ENCODE measurements at regions not wholly inside any gene's neighbourhood (a gene's known extent, or its start where the extent isn't known, plus 50 kb on each side); places are given as distances from the start of the nearest gene placed in this dataset.

DNA sequence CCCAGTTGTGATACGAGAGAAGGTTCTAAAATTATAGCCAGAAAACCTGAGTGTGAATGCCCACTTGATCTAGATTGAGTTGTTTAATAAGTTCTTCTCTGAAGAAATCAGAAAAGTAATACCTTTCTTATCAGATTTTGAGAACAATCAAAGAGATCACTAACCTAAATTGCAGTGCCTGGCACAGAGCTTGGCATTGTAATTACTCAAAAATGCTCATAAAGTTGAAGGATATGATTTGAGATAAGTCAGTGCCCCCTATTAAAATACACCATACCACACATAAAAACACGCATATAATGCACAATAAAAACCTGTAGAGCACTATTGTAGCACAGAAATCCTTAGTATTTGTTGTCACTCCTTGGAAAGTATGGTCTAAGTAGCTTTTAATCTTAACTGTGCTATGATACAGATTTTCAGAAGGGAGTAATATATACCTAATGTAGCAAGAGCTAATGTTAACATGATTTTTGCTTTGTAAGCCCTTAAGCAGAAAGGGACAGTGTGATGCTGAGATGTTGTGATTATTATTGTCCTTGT, 257.5 kb upstream of the CDH18 start:
- TF ChIP-seq, protein P1, sequence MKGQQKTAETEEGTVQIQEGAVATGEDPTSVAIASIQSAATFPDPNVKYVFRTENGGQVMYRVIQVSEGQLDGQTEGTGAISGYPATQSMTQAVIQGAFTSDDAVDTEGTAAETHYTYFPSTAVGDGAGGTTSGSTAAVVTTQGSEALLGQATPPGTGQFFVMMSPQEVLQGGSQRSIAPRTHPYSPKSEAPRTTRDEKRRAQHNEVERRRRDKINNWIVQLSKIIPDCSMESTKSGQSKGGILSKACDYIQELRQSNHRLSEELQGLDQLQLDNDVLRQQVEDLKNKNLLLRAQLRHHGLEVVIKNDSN (IDR thresholded peaks at IDR 0.05): no peak
- TF ChIP-seq, protein P2, sequence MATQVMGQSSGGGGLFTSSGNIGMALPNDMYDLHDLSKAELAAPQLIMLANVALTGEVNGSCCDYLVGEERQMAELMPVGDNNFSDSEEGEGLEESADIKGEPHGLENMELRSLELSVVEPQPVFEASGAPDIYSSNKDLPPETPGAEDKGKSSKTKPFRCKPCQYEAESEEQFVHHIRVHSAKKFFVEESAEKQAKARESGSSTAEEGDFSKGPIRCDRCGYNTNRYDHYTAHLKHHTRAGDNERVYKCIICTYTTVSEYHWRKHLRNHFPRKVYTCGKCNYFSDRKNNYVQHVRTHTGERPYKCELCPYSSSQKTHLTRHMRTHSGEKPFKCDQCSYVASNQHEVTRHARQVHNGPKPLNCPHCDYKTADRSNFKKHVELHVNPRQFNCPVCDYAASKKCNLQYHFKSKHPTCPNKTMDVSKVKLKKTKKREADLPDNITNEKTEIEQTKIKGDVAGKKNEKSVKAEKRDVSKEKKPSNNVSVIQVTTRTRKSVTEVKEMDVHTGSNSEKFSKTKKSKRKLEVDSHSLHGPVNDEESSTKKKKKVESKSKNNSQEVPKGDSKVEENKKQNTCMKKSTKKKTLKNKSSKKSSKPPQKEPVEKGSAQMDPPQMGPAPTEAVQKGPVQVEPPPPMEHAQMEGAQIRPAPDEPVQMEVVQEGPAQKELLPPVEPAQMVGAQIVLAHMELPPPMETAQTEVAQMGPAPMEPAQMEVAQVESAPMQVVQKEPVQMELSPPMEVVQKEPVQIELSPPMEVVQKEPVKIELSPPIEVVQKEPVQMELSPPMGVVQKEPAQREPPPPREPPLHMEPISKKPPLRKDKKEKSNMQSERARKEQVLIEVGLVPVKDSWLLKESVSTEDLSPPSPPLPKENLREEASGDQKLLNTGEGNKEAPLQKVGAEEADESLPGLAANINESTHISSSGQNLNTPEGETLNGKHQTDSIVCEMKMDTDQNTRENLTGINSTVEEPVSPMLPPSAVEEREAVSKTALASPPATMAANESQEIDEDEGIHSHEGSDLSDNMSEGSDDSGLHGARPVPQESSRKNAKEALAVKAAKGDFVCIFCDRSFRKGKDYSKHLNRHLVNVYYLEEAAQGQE (IDR thresholded peaks at IDR 0.05; ENCODE audit: low read depth): no peak
- TF ChIP-seq EP300 (IDR thresholded peaks at IDR 0.05; ENCODE audit: borderline replicate concordance) (no peak), FOXM1 (IDR thresholded peaks at IDR 0.05; ENCODE audit: borderline replicate concordance, low read depth) (no peak), EGR1 (IDR thresholded peaks at IDR 0.05) (no peak), CREB1 (IDR thresholded peaks at IDR 0.05; ENCODE audit: low read depth) (no peak), YY1 (IDR thresholded peaks at IDR 0.05; ENCODE audit: low read depth) (no peak), TCF12 (IDR thresholded peaks at IDR 0.05; ENCODE audit: low read depth) (no peak), TAF1 (IDR thresholded peaks at IDR 0.05; ENCODE audit: low read depth) (no peak), NFIC (IDR thresholded peaks at IDR 0.05) (no peak), RAD21 (IDR thresholded peaks at IDR 0.05; ENCODE audit: low read depth) (no peak), ZBTB7A (IDR thresholded peaks at IDR 0.05; ENCODE audit: low read depth) (no peak), CEBPB (IDR thresholded peaks at IDR 0.05) (no peak), TEAD4 (IDR thresholded peaks at IDR 0.05) (no peak)

DNA sequence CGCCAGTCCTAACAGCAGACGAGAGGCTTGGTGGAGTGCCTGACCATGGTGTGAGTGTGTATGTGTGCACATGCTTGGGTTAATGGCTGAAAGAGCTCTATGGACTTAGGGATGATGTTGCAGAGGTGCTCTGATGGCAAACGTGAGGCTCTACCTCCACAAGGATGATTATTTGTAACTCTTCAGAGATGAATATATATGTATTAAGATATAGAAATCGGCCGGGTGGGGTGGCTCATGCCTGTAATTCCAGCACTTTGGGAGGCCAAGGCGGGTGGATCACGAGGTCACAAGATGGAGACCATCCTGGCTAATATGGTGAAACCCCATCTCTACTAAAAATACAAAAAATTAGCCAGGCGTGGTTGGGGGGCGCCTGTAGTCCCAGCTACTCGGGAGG, 253.4 kb upstream of the CDH18 start:
- no peak for TF ChIP-seq RAD21 (IDR thresholded peaks at IDR 0.05; ENCODE audit: low read depth)
- TF ChIP-seq CEBPB (IDR thresholded peaks at IDR 0.05): no peak
- no peak for TF ChIP-seq TAF1 (IDR thresholded peaks at IDR 0.05; ENCODE audit: low read depth)

DNA sequence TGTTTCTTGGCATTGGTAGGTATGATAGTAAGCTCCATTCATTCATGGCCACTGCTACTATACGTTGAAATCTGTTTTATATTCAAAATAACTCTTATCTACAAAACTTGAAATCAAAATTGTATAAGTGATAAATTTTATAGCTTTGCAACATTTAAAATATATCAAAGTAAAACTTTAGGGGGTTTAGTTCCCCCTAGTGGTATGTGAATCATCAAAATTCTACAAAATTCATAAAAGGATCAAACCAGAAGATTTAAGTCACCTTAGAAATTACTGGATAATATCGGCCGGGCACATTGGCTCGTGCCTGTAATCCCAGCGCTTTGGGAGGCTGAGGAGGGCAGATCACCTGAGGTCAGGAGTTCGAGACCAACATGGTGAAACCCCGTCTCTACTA, 243.0 kb upstream of the CDH18 start:
- TF ChIP-seq TCF12 (IDR thresholded peaks at IDR 0.05; ENCODE audit: low read depth) (no peak), ZBTB7A (IDR thresholded peaks at IDR 0.05; ENCODE audit: low read depth) (no peak), YY1 (IDR thresholded peaks at IDR 0.05; ENCODE audit: low read depth) (no peak), EGR1 (IDR thresholded peaks at IDR 0.05) (no peak), NFIC (IDR thresholded peaks at IDR 0.05) (no peak), EP300 (IDR thresholded peaks at IDR 0.05; ENCODE audit: borderline replicate concordance) (no peak), CEBPB (IDR thresholded peaks at IDR 0.05) (no peak), TAF1 (IDR thresholded peaks at IDR 0.05; ENCODE audit: low read depth) (no peak), TEAD4 (IDR thresholded peaks at IDR 0.05) (no peak)
- TF ChIP-seq, protein P1 (IDR thresholded peaks at IDR 0.05): no peak

- TF ChIP-seq EGR1 (IDR thresholded peaks at IDR 0.05): no peak
- TF ChIP-seq, protein P3, sequence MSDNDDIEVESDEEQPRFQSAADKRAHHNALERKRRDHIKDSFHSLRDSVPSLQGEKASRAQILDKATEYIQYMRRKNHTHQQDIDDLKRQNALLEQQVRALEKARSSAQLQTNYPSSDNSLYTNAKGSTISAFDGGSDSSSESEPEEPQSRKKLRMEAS (IDR thresholded peaks at IDR 0.05): no peak
- no peak for TF ChIP-seq TAF1 (IDR thresholded peaks at IDR 0.05; ENCODE audit: low read depth)
- no peak for TF ChIP-seq CREB1 (IDR thresholded peaks at IDR 0.05; ENCODE audit: low read depth)
- no peak for TF ChIP-seq NFIC (IDR thresholded peaks at IDR 0.05)
These were observed 242.0 kb upstream of the CDH18 start for GRCh38 chr5:20230010-20230409.

GRCh38 chr5:20229303-20230005, 241.5 kb upstream of the CDH18 start:
- TF ChIP-seq EGR1 (IDR thresholded peaks at IDR 0.05) (no peak), CEBPB (IDR thresholded peaks at IDR 0.05) (no peak), TAF1 (IDR thresholded peaks at IDR 0.05; ENCODE audit: low read depth) (no peak), CREB1 (IDR thresholded peaks at IDR 0.05; ENCODE audit: low read depth) (no peak), NFIC (IDR thresholded peaks at IDR 0.05) (no peak), EP300 (IDR thresholded peaks at IDR 0.05; ENCODE audit: borderline replicate concordance) (no peak), FOXM1 (IDR thresholded peaks at IDR 0.05; ENCODE audit: borderline replicate concordance, low read depth) (no peak), RAD21 (IDR thresholded peaks at IDR 0.05; ENCODE audit: low read depth) (no peak), TEAD4 (IDR thresholded peaks at IDR 0.05) (no peak), YY1 (IDR thresholded peaks at IDR 0.05; ENCODE audit: low read depth) (no peak), ZBTB7A (IDR thresholded peaks at IDR 0.05; ENCODE audit: low read depth) (no peak), TCF12 (IDR thresholded peaks at IDR 0.05; ENCODE audit: low read depth) (no peak)
- TF ChIP-seq, protein P2 (IDR thresholded peaks at IDR 0.05; ENCODE audit: low read depth): no peak
- TF ChIP-seq, protein P3 (IDR thresholded peaks at IDR 0.05): no peak
- TF ChIP-seq, protein P1 (IDR thresholded peaks at IDR 0.05): no peak

Data from Ishikawa (cell line).